NT2/D1 (cell line): ENCODE measurements at regions not wholly inside any gene's neighbourhood (a gene's known extent, or its start where the extent isn't known, plus 50 kb on each side); places are given as distances from the start of the nearest gene placed in this dataset.

Experiments
- YY1 ChIP-seq: IDR thresholded peaks from 2 replicates; pipeline ENCODE4 v1.6.1; 2011; ENCODE audit not compliant: insufficient read length, insufficient read depth
- ZNF274 ChIP-seq: IDR thresholded peaks from 2 replicates; pipeline ENCODE4 v1.6.1; 2011; ENCODE audit warnings: mild to moderate bottlenecking, low read depth, low read length

GRCh38 chr1:57612833-57613232 is 189.0 kb upstream of the DAB1 start:
- TF ChIP-seq YY1 (no peak), ZNF274 (no peak)
